Common myeloid progenitor, CD34-positive (primary cell): ENCODE measurements at regions not wholly inside any gene's neighbourhood (a gene's known extent, or its start where the extent isn't known, plus 50 kb on each side); places are given as distances from the start of the nearest gene placed in this dataset.
"Not testable (repeated sequence)": the region's sequence is repeated elsewhere in the genome, so short reads cannot be mapped to it uniquely, and the experiment has no call there.

ENCODE experiments used
- CTCF ChIA-PET: fragments of 350-600 bp; sonication (Branson Sonifier 250); formaldehyde crosslinking; loops from one replicate; lab custom pipeline; 2021; ENCODE audit warnings: antibody characterized with exemption; lab: Charles Lee
- POLR2A ChIA-PET: fragments of 350-600 bp; sonication (Branson Sonifier 250); formaldehyde crosslinking; loops from one replicate; lab custom pipeline; 2021; ENCODE audit warnings: antibody characterized with exemption; lab: Charles Lee
- DNase-seq, 3 donors: peaks; one replicate each; pipeline versions ENCODE4 v3.0.0 to v3.0.0-alpha.2; 2013
- H3K27ac ChIP-seq, 2 experiments: 1 replicate in 1 of 2; 2 replicates in 1 of 2; pipeline ENCODE4 v1.7.0; 2013; ENCODE audit warnings: inconsistent platforms in 2 of 2, low read length in 2 of 2, mild to moderate bottlenecking in 2 of 2, low read depth in 1 of 2, moderate library complexity in 1 of 2; ENCODE audit not compliant: severe bottlenecking in 2 of 2, insufficient read depth in 1 of 2, poor library complexity in 1 of 2
- H3K27me3 ChIP-seq, 5 experiments: replicated peaks in 2 of 5; 1 replicate in 3 of 5; 2 replicates in 2 of 5; pipeline versions ENCODE4 v1.6.1 to v1.7.0; 2013; ENCODE audit warnings: low read length in 4 of 5, mild to moderate bottlenecking in 2 of 5, moderate library complexity in 2 of 5, inconsistent platforms in 1 of 5; ENCODE audit not compliant: insufficient read depth in 5 of 5, control insufficient read depth in 4 of 5
- H3K36me3 ChIP-seq, 4 experiments: 1 replicate in 2 of 4; 2 replicates in 2 of 4; pipeline versions ENCODE4 v1.6.1 to v1.7.0; 2013; ENCODE audit warnings: low read length in 3 of 4, control low read depth in 1 of 4, mild to moderate bottlenecking in 1 of 4; ENCODE audit not compliant: control insufficient read depth in 4 of 4, insufficient read depth in 4 of 4
- H3K4me1 ChIP-seq, 4 experiments: 1 replicate in 3 of 4; 2 replicates in 1 of 4; pipeline versions ENCODE4 v1.6.1 to v1.7.1; 2013; ENCODE audit warnings: low read length in 3 of 4, mild to moderate bottlenecking in 3 of 4, control low read depth in 1 of 4, inconsistent platforms in 1 of 4, moderate library complexity in 1 of 4; ENCODE audit not compliant: control insufficient read depth in 4 of 4, insufficient read depth in 4 of 4; ENCODE audit errors: control extremely low read depth in 1 of 4
- H3K4me3 ChIP-seq, 7 experiments: 1 replicate in 4 of 7; 2 replicates in 3 of 7; pipeline versions ENCODE4 v1.5.1 to v1.7.0; 2013; ENCODE audit warnings: mild to moderate bottlenecking in 7 of 7, low read length in 6 of 7, moderate library complexity in 6 of 7, inconsistent platforms in 2 of 7, low read depth in 2 of 7, control low read depth in 1 of 7; ENCODE audit not compliant: insufficient read depth in 4 of 7, control insufficient read depth in 1 of 7; ENCODE audit errors: extremely low read depth in 1 of 7
- H3K9me3 ChIP-seq, 5 experiments: 1 replicate in 4 of 5; 2 replicates in 1 of 5; pipeline versions ENCODE4 v1.6.1 to v1.7.1; 2013; ENCODE audit warnings: low read length in 4 of 5, mild to moderate bottlenecking in 2 of 5, inconsistent platforms in 1 of 5, low read depth in 1 of 5, moderate library complexity in 1 of 5; ENCODE audit not compliant: control insufficient read depth in 4 of 5, insufficient read depth in 2 of 5; ENCODE audit errors: control extremely low read depth in 1 of 5
- WGBS: methylation state at CpG from one replicate; pipeline ENCODE4 v1.1.5; 2013; ENCODE audit not compliant: insufficient coverage; 5-methylcytosine and 5-hydroxymethylcytosine counted together

DNA sequence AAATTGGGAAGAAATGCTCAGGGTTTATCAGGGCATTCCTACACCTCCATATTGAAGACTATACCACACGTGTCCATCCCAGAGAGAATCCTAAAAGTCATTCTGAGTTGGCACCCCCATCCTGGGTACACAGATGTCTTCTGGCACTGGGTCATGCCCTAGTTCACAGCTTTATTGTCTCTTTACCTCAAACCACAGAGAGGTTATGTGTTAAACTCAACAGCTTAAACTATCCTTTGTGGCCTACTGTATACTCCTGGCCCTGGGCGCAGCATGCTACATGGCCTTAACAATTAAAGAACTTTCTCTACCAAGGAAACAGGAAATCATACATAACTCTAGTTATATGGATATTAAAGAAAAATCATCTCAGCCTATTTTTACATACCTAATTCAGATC is 115.6 kb upstream of the SEM1 start:
- ChIA-PET CTCF (no interaction called here), POLR2A (interaction anchor here (0.6 kb wide), 1 partner anchor 41 kb away, joined by 3 read pairs; no protein-coding TSS in a partner anchor)
- Histone ChIP-seq H3K27ac (no peak overlapping the region), H3K9me3 (peaks cover 0 to 3% (median 0%) of the 10 kb centered on the region in 5 experiments), H3K27me3 (peaks cover 0 to 3% (median 0%) of the 10 kb centered on the region in 5 experiments), H3K4me1 (no peaks in the 10 kb centered on the region), H3K36me3 (no peaks in the 10 kb centered on the region), H3K4me3 (no peak overlapping the region)
- 67% methylated on average over 1 of the region's 2 CpGs for WGBS
- no peak for DNase-seq

DNA sequence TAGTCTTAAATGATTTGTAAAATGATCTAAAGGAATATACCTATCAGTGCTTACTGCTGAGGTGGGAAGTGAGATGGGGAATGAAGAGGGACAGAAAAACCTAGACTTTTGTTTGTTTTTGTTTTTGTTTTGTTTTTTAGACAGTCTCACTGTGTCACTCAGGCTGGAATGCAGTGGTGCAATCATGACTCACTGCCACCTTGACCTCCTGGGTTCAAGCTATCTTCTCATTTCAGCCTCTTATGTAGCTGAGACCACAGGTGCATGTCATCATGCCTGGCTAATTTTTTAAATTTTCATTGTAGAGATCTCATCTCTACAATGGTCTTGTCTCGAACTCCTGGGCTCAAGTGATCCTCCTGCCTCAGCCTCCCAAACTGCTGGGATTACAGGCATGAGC is 116.4 kb upstream of the SEM1 start:
- 100% methylated on average over 1 of the region's 1 CpG for WGBS
- Histone ChIP-seq H3K4me1 (no peaks in the 10 kb centered on the region), H3K4me3 (no peak overlapping the region), H3K9me3 (no peaks in the 10 kb centered on the region), H3K27me3 (peaks cover 0 to 3% (median 0%) of the 10 kb centered on the region in 5 experiments), H3K27ac (no peak overlapping the region), H3K36me3 (no peaks in the 10 kb centered on the region)
- ChIA-PET CTCF (no interaction called here), POLR2A (no interaction called here)
- DNase-seq = no peak

DNA sequence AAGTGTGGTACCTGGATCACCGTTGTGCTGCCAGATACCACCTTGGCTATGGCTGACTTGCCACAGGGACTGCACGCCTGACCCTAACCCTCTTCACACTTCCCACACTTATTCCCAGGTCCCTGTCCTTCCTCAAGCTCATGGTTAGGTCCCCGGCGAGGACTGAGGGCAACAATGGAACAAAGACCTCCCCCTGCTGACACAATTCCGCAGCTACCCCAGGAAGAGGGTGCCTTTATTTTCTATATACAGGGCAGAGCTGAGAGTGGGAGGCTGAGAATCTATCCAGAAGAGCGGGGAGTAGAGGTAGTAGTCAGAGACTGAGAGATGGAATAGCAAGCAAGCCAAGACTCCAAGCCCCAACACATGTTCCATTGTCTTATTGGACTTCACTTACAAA is 118.1 kb upstream of the SEM1 start:
- no peak overlapping the region for H3K27ac ChIP-seq
- CTCF ChIA-PET = no interaction called here
- H3K4me1 ChIP-seq = no peaks in the 10 kb centered on the region
- peaks cover 0 to 2% (median 0%) of the 10 kb centered on the region in 5 experiments for H3K27me3 ChIP-seq
- H3K36me3 ChIP-seq = no peaks in the 10 kb centered on the region
- WGBS = 85% methylated on average over 4 of the region's 6 CpGs
- no peaks in the 10 kb centered on the region for H3K9me3 ChIP-seq
- no peak overlapping the region for H3K4me3 ChIP-seq
- POLR2A ChIA-PET = no interaction called here
- DNase-seq = no peak

DNA sequence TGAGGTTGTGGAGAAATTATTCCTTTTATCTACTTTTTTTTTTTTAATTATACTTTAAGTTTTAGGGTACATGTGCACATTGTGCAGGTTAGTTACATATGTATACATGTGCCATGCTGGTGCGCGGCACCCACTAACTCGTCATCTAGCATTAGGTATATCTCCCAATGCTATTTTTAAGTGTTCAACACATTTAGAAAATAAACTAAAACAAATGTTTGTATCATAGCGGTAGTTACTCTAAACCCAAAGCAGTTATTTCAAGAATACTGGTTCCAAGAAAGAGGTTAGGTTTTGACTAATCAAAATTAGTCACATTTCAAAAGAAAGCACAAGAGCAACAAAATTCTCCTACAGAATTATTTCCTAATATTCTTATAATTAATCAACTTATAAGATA is 119.5 kb upstream of the SEM1 start:
- H3K27ac ChIP-seq, H3K4me3 ChIP-seq, POLR2A ChIA-PET, H3K36me3 ChIP-seq, DNase-seq, H3K9me3 ChIP-seq, H3K27me3 ChIP-seq, H3K4me1 ChIP-seq: not testable (repeated sequence)
- CTCF ChIA-PET = interaction anchor here (0.7 kb wide), 1 partner anchor 97 kb away, joined by 3 read pairs; no protein-coding TSS in a partner anchor
- WGBS = no CpG with 5 or more reads among the region's 4 CpGs

DNA sequence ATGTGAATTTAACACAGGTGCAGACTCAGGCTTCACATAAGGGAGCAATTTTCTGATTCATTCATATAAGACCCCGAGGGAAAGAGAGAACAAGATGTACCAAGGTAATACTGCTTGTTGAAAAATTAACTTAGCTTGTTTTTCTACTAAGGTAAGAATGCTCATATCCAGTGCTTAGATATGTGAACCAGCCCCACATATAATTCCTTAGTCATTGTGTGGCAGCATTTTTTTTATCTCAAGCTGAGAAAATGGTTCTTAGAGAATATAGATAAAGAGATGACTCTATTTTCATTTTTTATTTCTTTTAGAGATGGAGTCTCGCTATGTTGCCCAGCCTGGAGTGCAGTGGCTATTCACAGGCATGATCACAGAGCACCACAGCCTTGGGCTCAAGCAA is 121.8 kb upstream of the SEM1 start:
- no peak for DNase-seq
- 82% methylated on average over 1 of the region's 2 CpGs for WGBS
- no peaks in the 10 kb centered on the region for H3K4me1 ChIP-seq
- no peak overlapping the region for H3K4me3 ChIP-seq
- H3K36me3 ChIP-seq = no peaks in the 10 kb centered on the region
- no peaks in the 10 kb centered on the region for H3K9me3 ChIP-seq
- peaks cover 0 to 2% (median 0%) of the 10 kb centered on the region in 5 experiments for H3K27me3 ChIP-seq
- H3K27ac ChIP-seq = no peak overlapping the region
- ChIA-PET CTCF (no interaction called here), POLR2A (no interaction called here)

DNA sequence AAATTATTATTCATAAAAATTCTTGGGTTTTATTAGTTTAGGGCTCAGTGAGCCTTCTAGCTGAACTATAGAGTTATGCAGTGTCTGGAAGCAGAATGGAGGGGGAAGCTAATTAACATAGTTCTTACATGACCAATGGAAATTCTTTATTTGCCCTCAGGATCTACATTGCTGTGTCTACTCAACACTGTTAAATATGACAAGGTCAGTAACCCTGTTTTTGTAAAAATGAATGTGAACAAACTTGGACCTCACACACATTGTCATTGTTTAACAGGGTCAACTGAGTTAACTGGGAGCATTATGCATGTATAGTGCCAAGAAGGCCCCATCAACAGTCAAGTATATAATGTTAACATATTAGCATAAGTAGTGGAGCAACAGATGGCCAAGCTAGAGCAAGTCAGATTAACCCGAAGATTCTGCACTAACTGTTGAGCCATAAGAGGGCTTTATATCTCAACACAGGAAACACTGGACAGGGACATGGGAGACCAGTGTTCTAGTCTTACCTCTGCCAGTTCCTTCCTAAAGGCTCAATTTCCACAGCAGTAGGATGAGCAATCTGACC is 122.5 kb upstream of the SEM1 start:
- H3K27ac ChIP-seq = no peak overlapping the region
- ChIA-PET POLR2A (no interaction called here), CTCF (no interaction called here)
- no peak for DNase-seq
- H3K4me3 ChIP-seq = no peak overlapping the region
- H3K4me1 ChIP-seq = peaks cover 0 to 6% (median 4%) of the 10 kb centered on the region in 4 experiments
- no peaks in the 10 kb centered on the region for H3K9me3 ChIP-seq
- peaks cover 0 to 2% (median 0%) of the 10 kb centered on the region in 5 experiments for H3K27me3 ChIP-seq
- WGBS = 100% methylated on average over 1 of the region's 1 CpG
- no peaks in the 10 kb centered on the region for H3K36me3 ChIP-seq

DNA sequence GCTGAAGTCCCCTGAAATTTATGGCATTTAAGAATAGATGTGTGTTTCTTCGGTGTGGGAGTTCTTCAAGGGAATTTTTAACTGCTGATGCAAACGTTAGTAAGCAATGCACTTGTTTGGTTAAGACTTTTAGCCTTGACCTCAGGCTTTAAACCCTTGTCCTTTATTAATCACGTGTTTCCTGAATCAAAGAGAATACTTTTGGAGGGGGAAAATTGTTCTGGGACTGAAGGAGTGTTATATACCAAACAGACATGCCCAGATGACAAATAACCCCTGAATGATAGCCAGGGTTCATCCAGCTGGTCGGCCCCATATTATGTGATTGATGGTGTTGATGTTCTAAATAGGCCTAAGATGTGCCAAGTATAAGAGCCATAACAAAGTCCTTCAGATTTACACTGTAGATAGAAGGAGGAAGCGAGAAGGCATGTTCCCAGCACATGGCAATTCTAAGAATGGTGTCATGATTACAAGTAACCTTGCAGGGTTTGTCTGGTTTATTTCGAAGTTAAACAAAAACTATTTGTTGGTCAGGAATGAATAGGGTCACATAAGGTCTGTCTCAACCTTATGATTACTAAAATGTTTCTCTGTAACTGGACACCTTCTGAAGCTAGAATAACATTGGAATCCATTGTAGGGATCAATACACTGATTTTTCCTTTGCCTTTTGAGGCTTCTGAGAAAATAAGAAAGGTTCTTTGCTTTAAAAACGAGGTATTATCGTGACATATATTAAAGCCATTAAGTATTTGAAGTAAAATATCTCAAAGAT is 124.2 kb upstream of the SEM1 start:
- peaks cover 5 to 20% (median 10%) of the 10 kb centered on the region in 4 experiments for H3K4me1 ChIP-seq
- no peak overlapping the region for H3K4me3 ChIP-seq
- H3K9me3 ChIP-seq = no peaks in the 10 kb centered on the region
- no peak overlapping the region for H3K27ac ChIP-seq
- DNase-seq = no peak
- H3K36me3 ChIP-seq = no peaks in the 10 kb centered on the region
- H3K27me3 ChIP-seq = no peaks in the 10 kb centered on the region
- POLR2A ChIA-PET = no interaction called here
- CTCF ChIA-PET = no interaction called here
- WGBS = 100% methylated on average over 3 of the region's 8 CpGs
